ENCODE measurements at regions not wholly inside any gene's neighbourhood (a gene's known extent, or its start where the extent isn't known, plus 50 kb on each side); places are given as distances from the start of the nearest gene placed in this dataset.

DNA sequence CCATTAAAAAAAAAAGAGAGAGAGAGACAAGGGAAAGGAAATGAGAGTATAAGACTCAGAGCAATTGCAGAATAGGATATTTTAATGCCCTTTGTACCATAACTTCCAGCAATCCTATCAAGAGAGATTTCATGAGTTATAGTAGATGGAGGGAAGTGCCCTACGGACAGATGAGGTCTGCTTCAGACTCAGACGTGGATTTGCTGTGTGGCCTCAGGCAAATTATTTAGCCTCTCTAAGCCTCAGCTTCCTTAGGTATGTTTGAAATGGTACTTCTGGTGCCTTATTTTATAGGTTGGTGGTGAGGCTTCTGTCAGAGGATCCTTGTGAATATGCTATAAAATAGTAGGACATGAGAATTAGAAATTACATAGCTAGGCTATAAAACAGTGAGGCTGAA is 448.2 kb downstream of the EDEM1 start:
- no peak for DNase-seq

DNA sequence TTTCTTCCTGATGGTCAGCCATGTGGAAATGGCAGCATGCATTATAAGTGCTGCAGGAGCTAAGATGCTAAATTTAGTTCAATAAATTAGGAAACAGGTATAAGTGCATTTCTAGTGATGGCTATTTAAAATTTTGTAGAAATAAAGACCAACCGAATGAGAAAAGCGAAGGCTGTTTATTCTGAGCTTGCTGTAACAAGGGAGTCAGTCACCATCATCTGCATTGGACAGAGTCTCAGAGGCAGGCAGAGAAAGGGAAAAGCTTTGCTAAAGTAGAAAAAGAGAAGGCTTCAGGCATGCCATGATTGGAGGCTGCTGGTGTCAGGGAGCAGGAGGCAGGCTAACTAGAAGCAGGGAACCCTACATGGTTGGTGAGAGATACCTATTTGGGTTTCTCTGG is 451.0 kb downstream of the EDEM1 start:
- DNase-seq = no peak

DNA sequence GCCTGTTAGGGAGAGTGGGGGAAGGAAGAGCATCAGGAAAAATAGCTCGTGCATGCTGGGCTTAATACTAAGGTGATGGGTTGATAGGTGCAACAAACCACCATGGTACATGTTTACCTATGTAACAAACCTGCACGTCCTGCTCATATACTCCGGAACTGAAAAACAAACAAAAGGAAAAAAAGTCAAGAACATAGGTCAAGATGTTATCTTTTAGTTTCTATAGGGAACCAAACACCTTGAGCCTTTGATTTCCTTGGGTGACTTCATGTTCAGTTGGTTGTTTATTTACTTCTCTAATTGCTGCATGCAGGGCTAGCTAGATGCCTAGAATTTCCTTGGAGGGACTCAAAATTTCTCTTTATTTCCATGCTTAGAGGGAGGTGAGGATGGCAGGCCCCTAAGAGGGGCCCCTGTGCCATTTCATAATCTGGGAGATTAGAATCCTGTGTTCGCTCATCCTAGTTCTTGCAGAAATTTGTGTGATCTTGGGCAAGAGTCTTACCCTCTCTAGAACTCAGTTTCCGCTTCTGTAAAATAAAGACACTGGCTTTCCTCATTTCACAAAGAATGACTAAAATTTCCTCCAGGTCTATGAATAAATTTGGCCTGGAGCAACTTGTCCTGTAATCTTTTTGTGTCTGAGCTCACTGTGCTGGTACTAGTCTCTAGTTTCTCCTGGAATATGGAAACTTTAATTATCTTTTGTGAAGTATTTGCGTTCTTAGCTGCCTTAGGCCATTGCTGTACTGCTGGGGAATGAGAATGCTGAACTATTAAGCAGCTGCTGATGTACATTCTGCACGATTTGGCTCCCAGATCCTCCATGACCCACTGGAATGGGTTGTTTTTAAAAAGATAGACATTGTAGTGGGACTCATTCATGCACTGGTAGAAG is 457.5 kb downstream of the EDEM1 start:
- DNase-seq = no peak

DNA sequence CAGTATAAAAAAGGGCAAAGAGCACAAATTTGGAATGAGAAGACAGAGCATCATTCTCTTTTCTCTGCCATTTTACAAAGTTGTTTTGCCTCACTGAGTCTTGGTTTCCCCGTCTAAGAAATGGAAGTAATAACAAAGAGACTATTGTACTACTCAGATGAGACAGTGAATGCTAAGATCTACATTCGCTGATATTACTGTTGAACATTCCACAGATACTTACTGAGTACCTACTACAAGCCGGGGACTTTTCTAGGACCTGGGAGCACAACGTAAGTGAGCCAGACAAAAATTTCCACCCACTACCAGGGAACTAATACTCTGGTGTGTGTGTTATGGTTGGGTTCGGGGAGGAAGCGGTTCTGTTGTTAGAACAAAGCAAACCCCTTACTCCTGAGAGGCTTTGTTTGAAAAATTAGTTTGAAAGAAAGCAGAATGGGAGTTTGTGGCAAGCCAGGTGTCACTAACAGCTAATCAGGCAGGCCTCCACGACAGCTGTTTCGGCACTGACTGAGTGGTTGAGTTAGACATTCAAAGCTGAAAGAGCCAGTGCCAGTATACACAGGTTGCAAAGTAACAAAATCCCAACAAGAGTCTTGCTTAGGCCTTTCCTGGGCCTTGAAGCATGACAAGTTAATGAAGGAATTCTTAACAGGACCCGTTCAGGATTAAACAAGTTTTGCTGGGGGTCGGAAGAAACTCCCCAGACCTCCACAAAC is 458.3 kb downstream of the EDEM1 start:
- DNase-seq = no peak

DNA sequence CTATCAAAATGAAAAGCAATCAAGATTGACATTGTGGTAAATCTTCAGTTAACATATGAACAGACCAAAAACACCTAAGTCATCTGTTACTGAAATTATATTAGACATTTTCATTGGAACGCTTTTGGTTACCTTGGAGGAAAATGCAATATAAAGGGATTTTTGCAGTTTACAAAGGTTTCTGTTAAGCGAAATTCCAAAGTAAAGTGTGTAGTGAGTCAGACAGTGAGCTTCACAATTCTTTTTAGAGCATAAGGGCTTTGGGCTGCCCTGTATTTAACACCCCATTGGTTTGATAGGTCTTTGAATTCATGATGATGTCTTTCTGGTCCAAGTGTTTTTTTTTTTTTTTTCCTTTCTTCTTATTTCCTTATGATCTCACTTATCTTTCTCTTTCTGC is 462.8 kb downstream of the EDEM1 start:
- DNase-seq = no peak

DNA sequence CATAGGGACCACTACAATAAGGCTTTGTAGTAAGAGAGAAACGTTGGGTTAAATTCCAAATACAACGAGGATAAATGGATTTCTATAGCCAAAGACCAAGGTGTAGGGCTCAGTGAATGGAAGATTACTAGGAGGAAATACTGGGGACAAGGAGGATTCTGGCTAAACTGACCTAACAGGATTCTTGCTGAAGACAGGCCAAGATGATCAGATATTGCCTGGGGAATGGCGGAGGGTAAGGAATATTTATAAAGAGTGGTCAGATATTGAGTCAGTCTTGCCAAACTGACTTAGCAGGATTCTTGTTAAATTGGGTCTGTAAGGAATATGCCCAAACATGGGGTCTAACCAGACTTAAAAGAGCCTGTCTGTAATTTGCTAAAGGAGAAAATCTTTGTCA is 463.8 kb downstream of the EDEM1 start:
- DNase-seq = no peak

DNA sequence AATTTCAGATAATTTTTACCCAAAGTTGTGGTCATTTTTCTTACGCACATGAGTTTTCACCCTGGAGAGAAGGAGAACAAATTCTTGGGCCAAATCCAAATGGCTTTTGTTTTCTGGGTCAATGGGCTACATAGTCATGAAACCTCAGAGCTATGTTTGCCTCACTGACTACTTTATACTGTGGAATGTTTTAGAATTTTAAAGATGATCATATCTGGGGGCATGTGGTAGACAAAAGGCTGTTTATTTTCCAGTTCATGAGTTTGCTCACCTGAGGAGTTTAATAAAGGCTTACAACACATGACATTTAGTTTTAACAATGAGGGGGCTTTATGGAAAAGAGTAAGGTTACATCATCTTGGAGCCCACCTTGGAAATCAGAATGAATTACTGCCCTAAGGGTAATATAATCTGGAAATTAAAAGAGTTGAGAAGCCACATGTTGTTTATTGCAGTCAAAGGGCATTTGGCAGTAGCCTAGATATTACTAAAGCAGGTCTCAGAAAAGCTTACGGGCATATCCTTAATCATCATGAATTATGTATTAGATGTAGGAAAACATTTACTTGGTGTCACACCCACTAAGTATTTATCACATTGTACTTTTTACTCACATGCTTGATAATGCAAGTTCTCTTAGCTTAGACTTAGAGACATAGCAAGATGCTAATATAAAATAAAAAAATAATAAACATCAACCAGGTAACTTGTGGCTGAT is 466.1 kb downstream of the EDEM1 start:
- no peak for DNase-seq

DNA sequence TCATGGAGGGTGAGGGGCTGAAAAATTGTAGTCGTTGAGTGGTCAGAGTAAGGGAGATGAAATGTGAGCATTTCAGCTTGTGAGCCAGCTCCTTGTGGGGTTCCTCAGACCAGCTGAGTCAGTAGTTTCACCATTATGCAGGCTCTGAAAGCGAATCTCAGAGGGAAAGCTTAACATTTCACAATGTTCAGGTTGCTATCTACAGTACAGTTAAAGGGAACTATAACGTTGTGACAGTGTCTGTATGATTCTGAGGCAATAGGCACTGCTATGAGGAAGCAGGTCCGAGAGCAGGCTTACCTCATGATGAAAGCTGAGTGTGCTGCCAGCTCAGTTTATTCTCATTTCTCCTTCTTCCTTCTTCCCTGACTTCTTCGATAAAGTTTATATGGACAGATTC is 469.6 kb downstream of the EDEM1 start:
- no peak for DNase-seq

DNA sequence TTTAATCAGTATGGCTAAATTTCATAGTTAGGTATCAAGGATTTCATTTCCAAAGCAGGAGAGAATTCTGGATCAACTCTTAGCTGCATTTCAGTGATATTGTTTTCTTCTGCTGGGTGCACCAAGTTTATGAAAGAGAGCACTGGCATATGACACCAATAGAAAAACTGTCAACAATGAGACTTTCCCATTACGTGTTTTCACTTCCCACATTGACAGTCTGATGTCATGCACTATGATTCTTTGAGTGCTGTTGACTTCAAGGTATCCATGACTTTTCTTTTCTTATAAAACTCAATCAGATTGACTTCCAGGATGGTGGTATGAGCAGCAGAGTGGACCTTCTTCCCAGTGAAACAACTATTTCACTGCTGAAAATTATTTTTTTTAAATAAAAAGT is 476.1 kb downstream of the EDEM1 start:
- DNase-seq = no peak

DNA sequence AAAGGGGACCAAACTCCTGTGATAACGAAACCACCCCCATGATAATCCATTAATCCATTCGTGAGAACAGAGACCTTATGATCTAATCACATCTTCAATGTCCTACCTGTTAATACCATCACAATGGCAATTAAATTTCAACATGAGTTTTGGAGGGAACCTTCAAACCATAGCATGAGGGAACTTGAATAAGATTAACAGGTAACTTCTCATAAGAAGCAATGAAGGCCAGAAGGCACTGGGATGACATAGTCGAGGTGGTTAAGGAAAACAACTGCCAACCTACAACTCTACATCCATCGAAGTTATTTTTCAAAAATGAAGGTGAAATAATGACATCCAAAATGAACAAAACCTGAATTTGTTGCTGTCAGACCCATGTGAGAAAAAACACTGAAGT is 478.9 kb downstream of the EDEM1 start:
- no peak for DNase-seq

DNA sequence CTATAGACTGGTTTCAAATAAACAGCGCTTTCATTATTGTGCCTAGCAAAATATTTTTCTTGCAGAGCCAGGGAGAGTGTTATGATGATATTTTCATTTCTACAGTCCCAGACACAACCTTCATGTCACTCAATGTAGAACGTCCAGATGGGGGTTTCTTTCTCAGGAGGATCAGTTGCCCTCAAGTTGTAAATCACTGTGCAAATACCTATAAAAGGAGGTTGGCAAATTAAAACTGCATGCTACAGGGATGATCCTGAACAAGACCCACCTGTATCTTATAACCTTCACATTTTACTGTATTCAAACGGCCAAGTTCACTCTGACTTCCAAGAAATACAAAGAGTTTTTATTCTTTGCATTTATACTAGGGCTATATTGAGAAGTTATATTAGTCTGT is 486.0 kb downstream of the EDEM1 start:
- no peak for DNase-seq

DNA sequence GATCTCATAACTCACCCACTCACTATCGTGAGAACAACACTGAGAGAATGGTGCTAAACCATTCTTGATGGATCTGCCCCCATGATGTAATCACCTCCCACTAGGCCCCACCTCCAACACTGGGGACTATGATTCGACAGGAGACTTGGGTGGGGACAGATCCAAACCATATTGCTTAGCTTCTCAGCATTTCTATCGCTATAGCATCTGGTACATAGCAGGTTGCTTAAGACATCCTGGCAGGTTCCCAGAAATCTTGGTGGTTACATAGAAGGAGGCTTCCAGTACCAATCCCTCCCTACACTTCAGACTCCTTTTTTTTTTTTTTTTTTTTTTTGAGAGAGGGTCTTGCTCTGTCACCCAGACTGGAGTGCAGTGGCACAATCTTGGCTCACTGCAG is 487.8 kb downstream of the EDEM1 start:
- DNase-seq = no peak

DNA sequence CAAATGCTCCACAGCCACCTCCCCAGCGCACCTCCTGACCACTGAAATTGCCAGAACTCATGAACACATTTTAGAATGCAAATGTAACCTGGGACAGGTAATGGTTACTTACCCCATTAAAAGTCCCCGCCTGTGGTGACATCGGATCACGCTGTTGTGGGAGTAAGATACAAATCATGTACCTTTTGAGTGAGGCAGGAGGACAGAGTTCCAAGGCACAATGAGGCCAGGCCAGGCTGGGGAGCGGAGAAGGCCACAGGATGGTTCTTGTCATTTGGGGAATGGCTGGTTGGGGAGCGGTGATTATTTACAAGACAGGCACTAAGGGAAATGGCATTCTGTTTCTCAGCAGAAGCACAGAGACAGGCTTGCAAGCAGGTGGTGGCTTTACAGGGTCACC is 490.0 kb downstream of the EDEM1 start:
- DNase-seq = no peak

DNA sequence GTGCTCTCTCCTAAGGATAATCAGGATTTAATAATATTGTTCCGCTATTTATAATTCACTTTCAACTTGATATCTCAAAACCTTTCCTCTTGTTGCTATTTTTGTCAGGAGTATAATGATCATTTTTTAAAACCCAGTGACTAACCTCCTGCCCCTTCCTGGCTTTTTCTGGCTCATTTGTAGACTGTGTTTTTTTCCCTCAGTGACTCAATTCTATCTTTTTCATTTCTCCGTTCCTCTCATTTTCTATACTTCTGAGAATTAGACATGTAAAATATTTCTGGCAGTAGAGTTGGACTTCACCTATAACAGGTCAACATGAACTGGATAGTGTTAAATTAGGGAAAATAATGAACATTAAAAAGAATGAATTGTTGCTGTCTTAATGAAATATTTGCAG is 490.7 kb downstream of the EDEM1 start:
- no peak for DNase-seq

DNA sequence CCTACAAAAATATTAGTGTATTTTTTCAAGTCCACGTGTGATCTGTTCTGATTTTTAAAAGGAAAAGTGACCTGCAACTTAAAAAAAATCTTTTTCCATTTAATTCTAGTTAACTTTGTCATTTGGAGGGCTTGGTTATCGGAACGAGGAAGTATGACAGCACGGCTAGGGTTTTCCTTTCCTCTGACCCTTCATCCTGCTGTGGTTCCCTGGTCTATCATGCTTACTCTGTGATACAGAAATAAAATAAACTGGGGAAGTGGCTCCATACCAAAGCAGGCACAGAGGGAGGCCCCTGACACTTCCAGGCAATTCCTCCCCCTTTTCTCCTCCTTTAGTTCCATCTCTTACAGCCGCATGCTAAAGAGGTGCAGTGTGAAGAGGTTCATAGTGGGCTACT is 491.3 kb downstream of the EDEM1 start:
- DNase-seq = no peak

DNA sequence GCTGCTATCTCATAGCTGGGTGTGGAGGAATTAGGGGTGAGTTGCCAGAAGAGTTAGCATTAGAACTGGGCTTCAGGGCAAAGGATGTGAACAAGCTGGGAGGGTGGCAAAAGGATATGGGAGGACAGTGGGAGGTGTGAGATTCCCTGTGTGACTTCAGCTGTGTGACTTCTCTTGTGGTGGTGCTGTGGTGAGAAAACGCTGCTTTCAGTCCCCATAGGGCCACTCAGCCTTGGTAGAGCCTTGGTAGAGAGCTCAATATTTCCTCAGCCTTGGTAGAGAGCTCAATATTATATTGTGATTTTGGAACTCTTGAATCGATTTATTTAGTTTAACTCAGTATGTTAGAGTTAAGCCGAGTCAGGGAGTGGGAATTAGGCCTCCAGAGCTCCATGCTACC is 499.7 kb downstream of the EDEM1 start:
- no peak for DNase-seq

DNA sequence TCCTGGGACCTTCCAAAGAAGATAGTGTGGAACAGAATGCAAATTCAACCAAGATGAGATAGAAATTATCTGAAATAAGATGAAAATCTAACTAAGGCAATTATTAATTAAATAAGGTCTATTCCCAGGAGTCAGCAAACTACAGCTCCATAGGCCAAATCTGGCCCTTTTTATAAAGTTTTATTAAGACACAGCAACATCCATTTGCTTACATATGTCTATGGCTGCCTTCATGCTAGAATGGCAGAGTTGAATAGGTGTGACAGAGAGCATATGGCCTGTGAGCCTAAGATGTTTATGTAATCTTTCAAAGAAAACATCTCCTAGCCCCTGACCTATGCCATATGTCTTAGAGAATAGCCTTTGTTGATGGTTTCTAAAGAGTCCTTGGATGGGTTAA is 503.0 kb downstream of the EDEM1 start:
- no peak for DNase-seq

DNA sequence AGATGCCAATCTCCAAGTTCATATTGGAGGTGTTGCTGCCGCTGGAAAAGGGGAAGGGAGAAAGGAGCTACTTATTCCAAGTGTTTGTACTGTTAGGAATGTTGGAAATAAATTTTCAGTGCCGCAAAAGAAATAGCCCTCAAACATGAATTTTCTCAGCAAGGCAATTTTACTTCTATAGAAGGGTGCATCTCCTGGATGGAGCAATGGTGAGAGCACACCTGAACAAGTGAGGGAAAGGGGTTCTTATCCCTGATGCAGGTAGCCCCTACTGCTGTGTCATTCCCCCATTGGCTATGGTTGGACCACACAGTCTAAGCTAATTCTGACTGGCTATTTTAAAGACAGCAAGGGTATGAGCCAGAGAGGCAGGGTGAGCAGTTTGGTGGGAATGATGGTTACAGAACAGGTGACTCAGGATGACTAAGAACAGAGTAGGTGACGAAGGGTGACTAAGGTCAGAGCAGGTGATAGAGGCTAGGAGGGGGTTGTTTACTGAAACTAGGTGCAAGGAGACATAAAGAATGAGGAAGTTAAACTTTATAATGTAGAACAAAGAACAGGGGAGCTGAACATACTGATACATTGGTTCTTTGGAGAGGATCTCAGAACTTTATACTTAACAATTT is 503.5 kb downstream of the EDEM1 start:
- no peak for DNase-seq

DNA sequence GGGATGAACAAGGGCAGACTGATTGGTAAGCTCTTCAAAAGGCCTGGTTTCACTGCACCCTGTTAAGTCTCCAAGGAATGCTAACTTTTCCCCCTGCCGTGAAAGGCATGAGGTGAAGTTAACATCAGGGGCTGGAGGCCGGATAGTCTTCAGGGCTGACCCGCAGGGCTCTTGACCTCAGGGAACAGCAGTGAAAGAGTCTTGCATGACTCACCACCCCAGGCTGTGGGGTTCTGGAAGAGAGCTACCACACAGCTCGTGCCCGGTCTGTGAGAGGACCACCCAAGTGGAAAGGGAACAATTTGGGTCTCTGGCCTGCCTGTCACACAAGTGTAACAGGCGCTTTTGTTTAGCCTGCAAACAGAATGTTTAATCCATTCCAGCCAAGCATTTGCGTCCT is 504.9 kb downstream of the EDEM1 start:
- DNase-seq = no peak

DNA sequence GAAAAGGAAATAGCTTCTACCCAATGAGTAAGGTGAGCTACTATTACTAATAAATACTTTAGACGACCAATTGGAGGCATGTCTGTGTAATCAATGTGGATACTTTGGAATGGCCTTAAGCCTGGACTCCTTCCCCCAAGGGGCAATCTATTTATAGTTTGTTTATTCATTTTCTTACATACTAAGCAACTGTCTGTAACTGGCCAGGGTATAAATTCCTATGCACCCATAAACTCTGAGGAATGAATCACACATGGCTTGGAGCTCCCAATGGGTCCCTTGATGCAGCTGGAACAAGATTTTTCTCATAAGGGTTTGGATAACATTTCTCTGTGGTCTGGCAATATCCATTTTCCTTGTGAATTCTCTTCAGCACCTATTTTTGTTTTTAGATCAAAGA is 506.8 kb downstream of the EDEM1 start:
- DNase-seq = no peak

DNA sequence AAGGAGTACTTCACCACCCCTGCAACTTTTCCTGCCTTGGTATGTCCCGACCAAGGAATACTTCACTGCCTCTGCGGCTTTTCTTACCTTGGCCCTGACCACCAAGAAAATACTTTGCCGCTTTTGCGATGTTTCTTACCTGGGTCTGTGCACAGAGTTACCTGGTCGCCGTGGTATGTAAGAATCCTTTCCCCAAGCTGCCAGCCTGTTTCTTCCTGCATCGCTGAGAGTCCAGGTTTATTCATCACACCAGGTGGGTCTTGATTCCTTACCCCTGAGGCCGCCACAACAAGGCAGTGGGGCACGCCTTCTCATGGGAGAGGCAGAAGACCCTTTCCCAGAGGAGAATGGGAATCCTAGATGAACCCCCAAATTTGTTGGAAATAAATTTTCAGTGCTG is 511.3 kb downstream of the EDEM1 start:
- no peak for DNase-seq

DNA sequence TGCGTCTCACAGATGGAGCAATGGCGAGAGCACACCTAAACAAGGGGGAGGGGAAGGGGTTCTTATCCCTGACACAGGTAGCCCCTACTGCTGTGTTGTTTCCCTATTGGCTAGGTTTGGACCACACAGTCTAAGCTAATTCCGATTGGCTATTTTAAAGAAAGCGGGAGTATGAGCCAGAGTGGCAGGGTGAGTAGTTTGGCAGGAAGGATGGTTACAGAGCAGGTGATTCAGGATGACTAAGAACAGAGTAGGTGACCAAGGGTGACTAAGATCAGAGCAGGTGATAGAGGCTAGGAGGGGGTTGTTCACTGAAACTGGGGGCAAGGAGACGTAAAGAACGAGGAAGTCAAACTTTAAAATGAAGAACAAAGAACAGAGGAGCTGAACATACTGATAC is 511.8 kb downstream of the EDEM1 start:
- DNase-seq = no peak

DNA sequence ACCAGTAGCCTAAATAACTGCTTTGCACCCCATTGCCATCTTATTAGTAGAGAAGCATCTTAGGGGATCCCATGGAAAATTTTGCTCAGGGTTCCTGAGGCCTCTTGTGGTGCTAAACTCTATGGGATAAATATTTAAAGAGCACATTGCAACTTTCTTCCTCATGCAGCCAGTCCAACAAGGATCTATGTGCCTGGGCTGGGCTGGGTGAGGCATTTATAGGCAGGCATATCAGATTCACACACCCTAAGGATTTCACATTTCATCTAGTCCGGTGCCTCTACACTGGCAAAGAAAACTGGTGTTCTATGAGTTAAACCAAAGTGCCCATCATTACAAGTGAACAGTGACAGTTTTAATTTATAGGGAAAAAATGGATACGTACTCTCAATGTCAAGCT is 512.3 kb downstream of the EDEM1 start:
- no peak for DNase-seq
